Lower lobe of right lung (tissue), 2 donors: ENCODE measurements at regions not wholly inside any gene's neighbourhood (a gene's known extent, or its start where the extent isn't known, plus 50 kb on each side); places are given as distances from the start of the nearest gene placed in this dataset.

Experiments used
- ATAC-seq, 2 donors: fragments of 200-7000 bp; cut with Tn5 transposase; one replicate each; pipeline ENCODE4 v1.9.1; 2020 to 2022; ENCODE audit warnings: mild to moderate bottlenecking in 2 of 2, moderate library complexity in 2 of 2
- DNase-seq: peaks from one replicate; pipeline ENCODE4 v3.0.0-alpha.2; 2020
- H3K27ac ChIP-seq: fragments of 200-600 bp; one replicate; pipeline ENCODE4 v1.8.0; 2022
- H3K27me3 ChIP-seq: fragments of 200-600 bp; one replicate; pipeline ENCODE4 v1.8.0; 2022; ENCODE audit warnings: low read depth
- H3K36me3 ChIP-seq: fragments of 200-600 bp; one replicate; pipeline ENCODE4 v1.8.0; 2022; ENCODE audit warnings: mild to moderate bottlenecking
- H3K4me1 ChIP-seq: fragments of 200-600 bp; one replicate; pipeline ENCODE4 v1.8.0; 2022
- H3K4me3 ChIP-seq: fragments of 200-600 bp; one replicate; pipeline ENCODE4 v1.8.0; 2022; ENCODE audit warnings: mild to moderate bottlenecking
- H3K9me3 ChIP-seq: fragments of 200-600 bp; one replicate; pipeline ENCODE4 v1.8.0; 2022
- CTCF ChIP-seq: fragments of 200-600 bp; IDR thresholded peaks from one replicate; pipeline ENCODE4 v1.8.0; 2022; ENCODE audit warnings: antibody characterized with exemption, mild to moderate bottlenecking
- intact Hi-C: fragments of 100-400 bp; cut with DNase I; formaldehyde crosslinking; loops from one replicate; pipeline ENCODE4 v1.11.0; 2022
- donor health status: DM: no; HTN: yes; CAD: no; lungs with severe emphysema.

- no peaks in the 10 kb centered on the region for H3K9me3 ChIP-seq
- TF ChIP-seq CTCF, result no peak
- H3K36me3 ChIP-seq, result no peaks in the 10 kb centered on the region
- DNase-seq (no peak), ATAC-seq (no peak)
- no peak overlapping the region for H3K4me3 ChIP-seq
- no peak overlapping the region for H3K27ac ChIP-seq
- intact Hi-C loops, result no loop called here
- no peaks in the 10 kb centered on the region for H3K4me1 ChIP-seq
- H3K27me3 ChIP-seq, result no peaks in the 10 kb centered on the region
Observed at GRCh38 chr14:32017587-32017986, 59.5 kb upstream of the ARHGAP5 start.

- ATAC-seq (no peak), DNase-seq (no peak)
- no peak for TF ChIP-seq CTCF
- Histone ChIP-seq H3K27ac (no peak overlapping the region), H3K4me1 (no peaks in the 10 kb centered on the region), H3K4me3 (no peak overlapping the region), H3K36me3 (no peaks in the 10 kb centered on the region), H3K9me3 (no peaks in the 10 kb centered on the region), H3K27me3 (no peaks in the 10 kb centered on the region)
- intact Hi-C loops, result no loop called here
Observed at GRCh38 chr14:32018391-32019092, 58.6 kb upstream of the ARHGAP5 start.

- intact Hi-C loops, result no loop called here
- Histone ChIP-seq H3K4me3 (no peak overlapping the region), H3K9me3 (no peaks in the 10 kb centered on the region), H3K4me1 (no peaks in the 10 kb centered on the region), H3K36me3 (no peaks in the 10 kb centered on the region), H3K27me3 (no peaks in the 10 kb centered on the region), H3K27ac (no peak overlapping the region)
- no peak for DNase-seq
- no peak for ATAC-seq
- no peak for TF ChIP-seq CTCF
Observed at GRCh38 chr14:32019276-32019675, 57.8 kb upstream of the ARHGAP5 start.

GRCh38 chr14:32020882-32021281 lies 56.2 kb upstream of the ARHGAP5 start:
- no peaks in the 10 kb centered on the region for H3K27me3 ChIP-seq
- ATAC-seq, result no peak
- intact Hi-C loops, result no loop called here

GRCh38 chr14:32021341-32021740 lies 55.8 kb upstream of the ARHGAP5 start:
- Histone ChIP-seq H3K27me3 (no peaks in the 10 kb centered on the region), H3K27ac (no peak overlapping the region), H3K4me3 (no peak overlapping the region), H3K4me1 (no peaks in the 10 kb centered on the region), H3K9me3 (no peaks in the 10 kb centered on the region), H3K36me3 (no peaks in the 10 kb centered on the region)
- intact Hi-C loops, result no loop called here
- no peak for TF ChIP-seq CTCF
- no peak for DNase-seq
- no peak for ATAC-seq

More at GRCh38 chr14:32020882-32021281, 56.2 kb upstream of the ARHGAP5 start:
- TF ChIP-seq CTCF, result no peak
- Histone ChIP-seq H3K9me3 (no peaks in the 10 kb centered on the region), H3K4me1 (no peaks in the 10 kb centered on the region), H3K4me3 (no peak overlapping the region), H3K36me3 (no peaks in the 10 kb centered on the region), H3K27ac (no peak overlapping the region)
- DNase-seq, result no peak
